ENCODE measurements at regions not wholly inside any gene's neighbourhood (a gene's known extent, or its start where the extent isn't known, plus 50 kb on each side); places are given as distances from the start of the nearest gene placed in this dataset.
"Not testable (repeated sequence)": the region's sequence is repeated elsewhere in the genome, so short reads cannot be mapped to it uniquely, and the experiment has no call there.

GRCh38 chr4:49117951-49118350, 131.9 kb downstream of the CWH43 start:
- not testable (repeated sequence) for TF ChIP-seq CTCF (IDR thresholded peaks at IDR 0.05; ENCODE audit: poor library complexity); EZH2phosphoT487 (IDR thresholded peaks at IDR 0.05; ENCODE audit: low read depth, severe bottlenecking, unreplicated experiment); EZH2 (IDR thresholded peaks at IDR 0.05; ENCODE audit: borderline replicate concordance)

Measured in hepatocyte (in vitro differentiated cells).